IMR-90 (cell line): ENCODE measurements at regions not wholly inside any gene's neighbourhood (a gene's known extent, or its start where the extent isn't known, plus 50 kb on each side); places are given as distances from the start of the nearest gene placed in this dataset.

Experiments
- ATAC-seq: fragments of 200-7000 bp; cut with Tn5 transposase; 2 replicates; pipeline ENCODE4 v1.9.1; 2020; ENCODE audit warnings: low read depth, mild to moderate bottlenecking, moderate library complexity
- BruUV-seq: library from RNA; stranded (reverse); fragments of 400-500 nt; replicated peaks from 2 replicates; lab custom pipeline; 2021; lab: Mats Ljungman, UMichigan
- CTCF ChIA-PET: fragments of 300-600 bp; formaldehyde crosslinking; extraction: SDS; loops from one replicate; lab custom pipeline; 2021; ENCODE audit warnings: antibody characterized with exemption; lab: Yijun Ruan, JAX
- POLR2A ChIA-PET: fragments of 300-600 bp; sonication (Branson Sonifier 250); formaldehyde crosslinking; loops from one replicate; lab custom pipeline; 2022; ENCODE audit warnings: antibody characterized with exemption; ENCODE audit not compliant: unreplicated experiment; lab: Charles Lee
- DNase-seq: peaks from one replicate; pipeline ENCODE4 v3.0.0; 2013
- H2AFZ ChIP-seq: replicated peaks from 2 replicates; pipeline ENCODE3; 2013; ENCODE audit warnings: low read length, mild to moderate bottlenecking; ENCODE audit not compliant: poor library complexity
- H2AK5ac ChIP-seq: 2 replicates; pipeline ENCODE4 v1.6.1; 2013; ENCODE audit warnings: low read depth, low read length, inconsistent platforms
- H2AK9ac ChIP-seq: replicated peaks from 2 replicates; pipeline ENCODE3; 2013; ENCODE audit warnings: mild to moderate bottlenecking, low read depth, low read length, moderate library complexity; ENCODE audit not compliant: poor library complexity
- H2BK120ac ChIP-seq: 2 replicates; pipeline ENCODE4 v1.6.1; 2013; ENCODE audit warnings: low read depth, low read length, inconsistent platforms
- H2BK15ac ChIP-seq: 3 replicates; pipeline ENCODE4 v1.6.1; 2013; ENCODE audit warnings: low read depth, low read length, inconsistent platforms
- H2BK20ac ChIP-seq: 2 replicates; pipeline ENCODE4 v1.6.1; 2013; ENCODE audit warnings: low read depth, mild to moderate bottlenecking, inconsistent platforms, low read length, moderate library complexity
- H2BK5ac ChIP-seq: 2 replicates; pipeline ENCODE4 v1.6.1; 2013; ENCODE audit warnings: mild to moderate bottlenecking, low read depth, low read length, inconsistent platforms; ENCODE audit not compliant: poor library complexity, severe bottlenecking
- H3K14ac ChIP-seq: replicated peaks from 2 replicates; pipeline ENCODE4 v1.6.1; 2013; ENCODE audit warnings: low read depth, low read length, inconsistent platforms
- H3K18ac ChIP-seq: 2 replicates; pipeline ENCODE4 v1.6.1; 2013; ENCODE audit warnings: low read depth, low read length, control low read depth
- H3K23ac ChIP-seq: 2 replicates; pipeline ENCODE4 v1.6.1; 2013; ENCODE audit warnings: low read depth, low read length, inconsistent platforms
- H3K27ac ChIP-seq: 2 replicates; pipeline ENCODE4 v1.5.1; 2013; ENCODE audit warnings: mild to moderate bottlenecking, control low read depth, low read length; ENCODE audit not compliant: insufficient read depth
- H3K27me3 ChIP-seq: 2 replicates; pipeline ENCODE4 v1.6.1; 2013; ENCODE audit warnings: low read length; ENCODE audit not compliant: control insufficient read depth, insufficient read depth
- H3K36me3 ChIP-seq: 2 replicates; pipeline ENCODE4 v1.6.1; 2013; ENCODE audit warnings: low read length, mixed read lengths; ENCODE audit not compliant: control insufficient read depth, insufficient read depth
- H3K4ac ChIP-seq: 2 replicates; pipeline ENCODE4 v1.6.1; 2013; ENCODE audit warnings: low read depth, low read length, inconsistent platforms
- H3K4me1 ChIP-seq: 2 replicates; pipeline ENCODE4 v1.6.1; 2013; ENCODE audit warnings: low read length, mixed read lengths; ENCODE audit not compliant: control insufficient read depth, insufficient read depth
- H3K4me2 ChIP-seq: 2 replicates; pipeline ENCODE4 v1.6.1; 2013; ENCODE audit warnings: low read depth, mild to moderate bottlenecking, control low read depth, low read length, moderate library complexity
- H3K4me3 ChIP-seq: 2 replicates; pipeline ENCODE4 v1.5.1; 2013; ENCODE audit warnings: low read depth, mild to moderate bottlenecking, control low read depth, low read length, moderate library complexity; ENCODE audit not compliant: insufficient read depth
- H3K56ac ChIP-seq: 2 replicates; pipeline ENCODE4 v1.6.1; 2013; ENCODE audit warnings: low read length, inconsistent platforms; ENCODE audit not compliant: insufficient read depth; ENCODE audit errors: extremely low read depth
- H3K79me1 ChIP-seq, 2 experiments: 2 replicates each; pipeline ENCODE4 v1.6.1; 2013; ENCODE audit warnings: low read length in 2 of 2, inconsistent platforms in 1 of 2, low read depth in 1 of 2
- H3K9ac ChIP-seq: 2 replicates; pipeline ENCODE4 v1.6.1; 2013; ENCODE audit warnings: low read depth, low read length, control low read depth
- H3K9me1 ChIP-seq: 2 replicates; pipeline ENCODE4 v1.6.1; 2013; ENCODE audit warnings: low read length, inconsistent platforms; ENCODE audit not compliant: insufficient read depth
- H3K9me3 ChIP-seq: 2 replicates; pipeline ENCODE4 v1.6.1; 2013; ENCODE audit warnings: low read length; ENCODE audit not compliant: control insufficient read depth, insufficient read depth
- H4K20me1 ChIP-seq: 2 replicates; pipeline ENCODE4 v1.6.1; 2013; ENCODE audit warnings: low read length, inconsistent platforms; ENCODE audit not compliant: insufficient read depth
- H4K5ac ChIP-seq: 2 replicates; pipeline ENCODE4 v1.6.1; 2013; ENCODE audit warnings: mild to moderate bottlenecking, low read depth, low read length, control low read depth
- H4K8ac ChIP-seq, 2 experiments: 2 replicates each; pipeline ENCODE4 v1.6.1; 2013; ENCODE audit warnings: low read depth in 2 of 2, low read length in 2 of 2, control low read depth in 1 of 2, inconsistent platforms in 1 of 2
- H4K91ac ChIP-seq: 2 replicates; pipeline ENCODE4 v1.6.1; 2013; ENCODE audit warnings: low read depth, low read length, inconsistent platforms; ENCODE audit not compliant: insufficient read depth
- ELK1 ChIP-seq: fragments of 150-350 bp; IDR thresholded peaks from 2 replicates; pipeline ENCODE4 v1.6.1; 2016; ENCODE audit warnings: low read depth, mild to moderate bottlenecking, low read length, moderate library complexity, borderline replicate concordance
- FOS ChIP-seq: fragments of 150-350 bp; IDR thresholded peaks from 2 replicates; pipeline ENCODE4 v1.6.1; 2016; ENCODE audit warnings: low read depth, low read length
- MAFK ChIP-seq: IDR thresholded peaks from 2 replicates; pipeline ENCODE4 v1.6.1; 2012; ENCODE audit warnings: low read depth, low read length, improper control_type of control experiment
- MXI1 ChIP-seq: IDR thresholded peaks from 2 replicates; pipeline ENCODE4 v1.6.1; 2012; ENCODE audit warnings: low read depth, mild to moderate bottlenecking, low read length, moderate library complexity, borderline replicate concordance
- NFE2L2 ChIP-seq: fragments of 150-350 bp; IDR thresholded peaks from 2 replicates; pipeline ENCODE4 v1.6.1; 2016; ENCODE audit warnings: low read depth, mild to moderate bottlenecking, low read length
- POLR2A ChIP-seq: IDR thresholded peaks from 2 replicates; pipeline ENCODE4 v1.6.1; 2012; ENCODE audit warnings: mild to moderate bottlenecking, low read depth, low read length
- RAD21 ChIP-seq: IDR thresholded peaks from 2 replicates; pipeline ENCODE4 v1.6.1; 2012; ENCODE audit warnings: low read length, improper control_type of control experiment
- WGBS, 2 experiments: methylation state at CpG; one replicate each; pipeline versions ENCODE4 v1.1.5 to v1.1.7; 2013; ENCODE audit warnings: missing lambda C conversion rate in 2 of 2; ENCODE audit not compliant: insufficient read length in 1 of 2; ENCODE audit errors: extremely low coverage in 2 of 2; 5-methylcytosine and 5-hydroxymethylcytosine counted together
- dilution Hi-C: fragments of 300-500 bp; cut with HindIII; formaldehyde crosslinking; loops from one replicate; pipeline ENCODE4 v1.14.3; 2018; ENCODE audit warnings: low sequenced_read_pairs; ENCODE audit not compliant: unreplicated experiment
- in situ Hi-C: fragments of 300-500 bp; cut with MboI; formaldehyde crosslinking; loops from 3 replicates; pipeline ENCODE4 v1.14.3; 2019; ENCODE audit warnings: low sequenced_read_pairs, inconsistent platforms, mixed read lengths
- intact Hi-C: fragments of 100-400 bp; cut with micrococcal nuclease; formaldehyde crosslinking; loops from 2 replicates; pipeline ENCODE4 v1.10.0; 2022

DNA sequence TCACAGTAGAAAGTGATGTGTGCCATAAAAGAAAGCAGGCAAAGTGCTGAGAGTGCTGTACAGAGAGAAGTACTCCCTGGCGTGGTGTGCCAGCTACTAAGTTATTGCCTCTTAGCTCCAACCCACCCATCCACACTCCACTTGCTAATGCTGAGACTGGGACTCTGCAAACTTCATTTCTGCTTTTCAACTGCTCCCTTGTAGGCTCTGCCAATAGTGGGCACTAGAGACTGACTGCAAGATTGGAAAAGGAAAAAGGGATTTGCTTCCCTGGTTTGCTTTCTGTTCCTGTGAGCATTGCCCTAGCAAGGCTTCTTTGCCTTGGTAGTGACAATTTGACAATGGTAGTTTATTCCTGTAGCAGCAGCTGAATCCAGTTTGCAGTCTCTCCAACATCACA lies 56.5 kb upstream of the TMEM108 start:
- dilution Hi-C loops: no loop called here
- no TSS peak for BruUV-seq

More for the DNA sequence above, 56.5 kb upstream of the TMEM108 start:
- no peaks in the 10 kb centered on the region for H3K9me3 ChIP-seq
- no peaks in the 10 kb centered on the region for H4K20me1 ChIP-seq
- H2BK20ac ChIP-seq: no peak overlapping the region
- no peak overlapping the region for H2AFZ ChIP-seq
- no peak overlapping the region for H2BK5ac ChIP-seq
- DNase-seq: no peak
- no peak overlapping the region for H3K4me3 ChIP-seq
- H3K36me3 ChIP-seq: no peaks in the 10 kb centered on the region
- no peak overlapping the region for H2BK120ac ChIP-seq
- POLR2A ChIA-PET: no interaction called here
- ATAC-seq: no peak
- TF ChIP-seq POLR2A (no peak), ELK1 (no peak), NFE2L2 (no peak), RAD21 (no peak), MAFK (no peak), FOS (no peak), MXI1 (no peak)
- no peak overlapping the region for H3K4ac ChIP-seq
- CTCF ChIA-PET: no interaction called here
- H3K9ac ChIP-seq: no peak overlapping the region
- no peak overlapping the region for H3K23ac ChIP-seq
- intact Hi-C loops (no loop called here), in situ Hi-C loops (no loop called here)
- H4K91ac ChIP-seq: no peak overlapping the region
- no peak overlapping the region for H3K18ac ChIP-seq
- H3K14ac ChIP-seq: no peak overlapping the region
- no peaks in the 10 kb centered on the region for H3K79me1 ChIP-seq
- H3K56ac ChIP-seq: no peak overlapping the region
- no peak overlapping the region for H4K8ac ChIP-seq
- H3K27me3 ChIP-seq: no peaks in the 10 kb centered on the region
- H2AK5ac ChIP-seq: no peak overlapping the region
- H3K4me1 ChIP-seq: no peaks in the 10 kb centered on the region
- no peak overlapping the region for H3K4me2 ChIP-seq
- H2BK15ac ChIP-seq: no peak overlapping the region
- H4K5ac ChIP-seq: no peak overlapping the region
- no peak overlapping the region for H3K27ac ChIP-seq
- no peaks in the 10 kb centered on the region for H3K9me1 ChIP-seq
- WGBS, 2 experiments: no CpG with 5 or more reads among the region's 1 CpG
- no peak overlapping the region for H2AK9ac ChIP-seq
